Anterior cingulate cortex (tissue), 58 donors: ENCODE measurements at regions not wholly inside any gene's neighbourhood (a gene's known extent, or its start where the extent isn't known, plus 50 kb on each side); places are given as distances from the start of the nearest gene placed in this dataset.

Experiments
- DNase-seq, 58 donors: peaks; one replicate each; lab custom pipeline; 2025; lab: John Stamatoyannopoulos, UW

DNA sequence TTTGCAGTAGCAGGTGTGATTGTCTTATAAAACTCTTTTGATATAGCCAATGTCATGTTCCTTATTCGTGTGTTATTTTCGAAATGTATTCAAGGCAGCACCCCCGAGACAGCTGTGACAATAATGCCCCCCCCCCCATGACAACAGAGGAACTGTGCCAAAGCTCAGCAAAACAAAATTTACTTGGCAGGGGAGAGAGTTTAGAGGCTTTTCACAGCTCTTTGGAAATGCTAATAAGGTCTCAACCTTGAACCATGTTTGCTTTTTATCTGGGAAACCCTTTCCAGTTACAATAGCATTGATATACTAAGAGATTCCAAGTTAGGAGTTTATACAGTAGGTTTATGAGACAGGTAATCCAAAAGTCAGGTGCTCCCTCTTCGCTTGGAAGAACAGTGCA lies 56.4 kb upstream of the USP44 start:
- DNase-seq = no peak

DNA sequence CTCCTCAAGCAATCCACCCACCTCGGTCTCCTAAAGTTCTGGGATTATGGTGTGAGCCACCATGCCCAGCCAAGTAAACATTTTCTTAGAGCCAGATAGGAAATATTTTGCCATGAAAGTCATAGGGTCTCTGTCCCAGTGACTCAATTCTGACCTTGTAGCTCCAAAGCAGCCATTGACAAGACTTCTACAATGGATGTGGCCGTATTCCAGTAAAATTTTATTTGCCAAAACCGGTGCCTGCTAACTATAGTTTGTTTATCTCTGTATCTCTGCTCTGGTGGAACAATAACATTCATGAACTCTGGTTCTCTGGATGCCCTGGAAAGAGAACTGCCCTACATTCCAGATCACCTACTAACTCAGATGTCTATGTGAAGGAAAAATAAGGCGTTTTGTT lies 54.6 kb upstream of the USP44 start:
- no peak for DNase-seq

DNA sequence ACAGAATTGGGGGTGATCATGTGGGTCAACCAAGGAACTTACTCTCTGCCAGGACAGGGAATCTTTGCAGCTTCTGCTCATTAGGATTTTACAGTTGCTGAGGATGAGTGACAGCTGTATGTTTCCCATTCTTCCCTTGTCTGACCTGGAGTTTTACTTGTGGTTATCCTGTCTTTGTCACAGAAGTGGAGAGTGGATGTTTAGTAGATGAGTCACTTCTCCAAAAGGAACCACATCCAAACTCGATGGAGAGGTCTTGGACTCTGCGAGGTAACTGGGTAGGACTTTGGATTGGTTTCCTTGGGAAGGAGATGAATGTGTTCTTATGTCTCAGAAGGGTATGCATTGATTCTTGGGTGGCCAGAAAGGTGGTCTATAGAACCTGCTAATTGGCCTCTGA lies 53.8 kb upstream of the USP44 start:
- DNase-seq = no peak

- DNase-seq = no peak
Observed at GRCh38 chr12:95603351-95604145, 52.3 kb upstream of the USP44 start.

DNA sequence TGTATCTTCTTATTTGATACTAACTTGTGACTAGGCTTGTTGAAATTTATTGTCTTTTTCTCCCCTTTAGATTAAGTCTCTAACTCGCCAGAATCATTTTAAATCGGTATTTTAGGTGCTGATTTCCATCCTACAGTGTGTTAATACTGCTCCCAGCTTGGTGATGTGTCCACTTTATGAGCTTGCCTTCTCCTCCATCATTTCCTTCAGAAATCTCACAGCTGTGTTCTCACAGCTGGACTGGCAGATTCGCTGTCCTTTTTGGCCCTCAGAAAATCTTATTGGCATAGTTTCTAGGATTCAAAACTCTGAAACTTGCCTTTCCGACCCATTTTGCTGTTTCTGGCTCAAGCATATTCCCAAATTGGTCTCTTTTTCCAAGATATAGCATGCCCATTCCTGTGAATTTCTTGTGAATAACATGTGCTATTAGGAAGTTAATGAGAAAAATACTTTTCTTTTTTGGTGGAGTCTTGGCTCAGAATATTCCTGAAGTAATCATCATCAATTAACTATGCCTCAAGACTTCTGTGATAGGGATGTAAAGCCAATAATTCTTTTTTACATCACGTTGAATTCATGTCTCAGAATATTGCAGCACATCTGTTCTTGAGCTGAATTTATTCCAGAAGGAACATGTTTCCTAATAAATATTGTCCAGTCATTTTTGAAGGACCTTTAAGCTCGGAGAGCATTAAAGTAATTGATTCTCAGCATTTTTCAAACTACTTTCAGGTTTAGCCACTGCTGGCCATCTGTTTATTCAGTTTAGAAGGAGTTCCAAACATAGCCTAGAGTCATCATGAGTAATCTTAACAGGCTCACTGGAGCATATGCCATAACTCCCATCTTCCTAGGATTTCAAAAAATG lies 50.0 kb upstream of the USP44 start:
- peak in 1 of 58 donors; percentile 8 for DNase-seq
